HEK293 (cell line): ENCODE measurements at regions not wholly inside any gene's neighbourhood (a gene's known extent, or its start where the extent isn't known, plus 50 kb on each side); places are given as distances from the start of the nearest gene placed in this dataset.

Source experiments
- ZNF274 ChIP-seq, 2 experiments: fragments of 200-500 bp in 1 of 2; fragments of 450-650 bp in 1 of 2; sonication (Bioruptor generic) in 1 of 2; formaldehyde crosslinking in 1 of 2; IDR thresholded peaks; 2 replicates each; pipeline versions ENCODE4 v1.5.1 to v1.6.1; 2014 to 2016; ENCODE audit warnings: borderline replicate concordance in 1 of 2, inconsistent platforms in 1 of 2, low read length in 1 of 2, missing biosample characterization in 1 of 2, missing genetic modification characterization in 1 of 2
- ZNF501 ChIP-seq: fragments of 450-650 bp; formaldehyde crosslinking; IDR thresholded peaks from 2 replicates; pipeline ENCODE4 v1.5.1; 2016; ENCODE audit warnings: missing biosample characterization, missing genetic modification characterization
- TF ChIP-seq, protein P1 (sequence below): fragments of 450-650 bp; formaldehyde crosslinking; IDR thresholded peaks from 2 replicates; pipeline ENCODE4 v1.5.1; 2016; ENCODE audit warnings: missing biosample characterization, missing genetic modification characterization
- TF ChIP-seq, protein P2 (sequence below): fragments of 450-650 bp; formaldehyde crosslinking; IDR thresholded peaks from 2 replicates; pipeline ENCODE4 v1.5.1; 2017; ENCODE audit warnings: missing biosample characterization, missing genetic modification characterization

GRCh38 chr14:62308891-62309290, 546.7 kb downstream of the SNAPC1 start:
- TF ChIP-seq, protein P1, sequence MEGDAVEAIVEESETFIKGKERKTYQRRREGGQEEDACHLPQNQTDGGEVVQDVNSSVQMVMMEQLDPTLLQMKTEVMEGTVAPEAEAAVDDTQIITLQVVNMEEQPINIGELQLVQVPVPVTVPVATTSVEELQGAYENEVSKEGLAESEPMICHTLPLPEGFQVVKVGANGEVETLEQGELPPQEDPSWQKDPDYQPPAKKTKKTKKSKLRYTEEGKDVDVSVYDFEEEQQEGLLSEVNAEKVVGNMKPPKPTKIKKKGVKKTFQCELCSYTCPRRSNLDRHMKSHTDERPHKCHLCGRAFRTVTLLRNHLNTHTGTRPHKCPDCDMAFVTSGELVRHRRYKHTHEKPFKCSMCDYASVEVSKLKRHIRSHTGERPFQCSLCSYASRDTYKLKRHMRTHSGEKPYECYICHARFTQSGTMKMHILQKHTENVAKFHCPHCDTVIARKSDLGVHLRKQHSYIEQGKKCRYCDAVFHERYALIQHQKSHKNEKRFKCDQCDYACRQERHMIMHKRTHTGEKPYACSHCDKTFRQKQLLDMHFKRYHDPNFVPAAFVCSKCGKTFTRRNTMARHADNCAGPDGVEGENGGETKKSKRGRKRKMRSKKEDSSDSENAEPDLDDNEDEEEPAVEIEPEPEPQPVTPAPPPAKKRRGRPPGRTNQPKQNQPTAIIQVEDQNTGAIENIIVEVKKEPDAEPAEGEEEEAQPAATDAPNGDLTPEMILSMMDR (tag by site-specific recombination), result no peak
- TF ChIP-seq ZNF274 (IDR thresholded peaks at IDR 0.05; ENCODE audit: low read length) (no peak), ZNF274 (tag by site-specific recombination; IDR thresholded peaks at IDR 0.05; ENCODE audit: borderline replicate concordance) (no peak), ZNF501 (tag by site-specific recombination) (no peak)
- TF ChIP-seq, protein P2, sequence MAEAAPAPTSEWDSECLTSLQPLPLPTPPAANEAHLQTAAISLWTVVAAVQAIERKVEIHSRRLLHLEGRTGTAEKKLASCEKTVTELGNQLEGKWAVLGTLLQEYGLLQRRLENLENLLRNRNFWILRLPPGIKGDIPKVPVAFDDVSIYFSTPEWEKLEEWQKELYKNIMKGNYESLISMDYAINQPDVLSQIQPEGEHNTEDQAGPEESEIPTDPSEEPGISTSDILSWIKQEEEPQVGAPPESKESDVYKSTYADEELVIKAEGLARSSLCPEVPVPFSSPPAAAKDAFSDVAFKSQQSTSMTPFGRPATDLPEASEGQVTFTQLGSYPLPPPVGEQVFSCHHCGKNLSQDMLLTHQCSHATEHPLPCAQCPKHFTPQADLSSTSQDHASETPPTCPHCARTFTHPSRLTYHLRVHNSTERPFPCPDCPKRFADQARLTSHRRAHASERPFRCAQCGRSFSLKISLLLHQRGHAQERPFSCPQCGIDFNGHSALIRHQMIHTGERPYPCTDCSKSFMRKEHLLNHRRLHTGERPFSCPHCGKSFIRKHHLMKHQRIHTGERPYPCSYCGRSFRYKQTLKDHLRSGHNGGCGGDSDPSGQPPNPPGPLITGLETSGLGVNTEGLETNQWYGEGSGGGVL (tag by site-specific recombination), result no peak
